ENCODE measurements at regions not wholly inside any gene's neighbourhood (a gene's known extent, or its start where the extent isn't known, plus 50 kb on each side); places are given as distances from the start of the nearest gene placed in this dataset.

DNA sequence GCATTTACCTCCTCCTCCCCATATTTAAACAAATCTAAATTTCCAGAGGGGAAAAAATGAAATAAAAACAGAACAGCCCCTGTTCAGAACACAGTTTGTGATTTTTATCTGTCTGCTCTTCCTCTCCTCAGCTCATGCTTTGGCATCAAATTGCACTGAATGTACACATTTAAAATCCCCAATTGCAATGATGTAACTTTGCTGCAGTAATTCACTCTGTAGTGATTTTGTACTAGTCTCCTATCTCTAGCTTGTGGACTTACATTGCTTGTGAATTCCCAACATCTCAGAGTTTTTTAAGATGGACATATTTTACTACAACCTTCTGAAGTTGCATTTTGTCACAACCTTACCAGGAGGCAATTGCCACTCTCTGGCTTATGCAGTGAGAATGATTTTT lies 81.6 kb upstream of the ROBO2 start:
- Histone ChIP-seq H3K36me3 (replicated peaks; ENCODE audit: insufficient read depth, low read length) (no peaks in the 10 kb centered on the region), H3K9me2 (replicated peaks; ENCODE audit: insufficient read depth, low read length) (no peaks in the 10 kb centered on the region), H3K27ac (ENCODE audit: low read length) (no peak overlapping the region), H3K4me1 (ENCODE audit: low read length) (no peaks in the 10 kb centered on the region), H3K4me2 (ENCODE audit: low read depth, low read length) (no peak overlapping the region), H3K79me2 (ENCODE audit: low read length) (no peaks in the 10 kb centered on the region), H3K27me3 (replicated peaks; ENCODE audit: insufficient read depth, low read length) (no peaks in the 10 kb centered on the region), H4K20me1 (ENCODE audit: insufficient read depth, low read length) (no peaks in the 10 kb centered on the region), H3K9me3 (replicated peaks; ENCODE audit: insufficient read depth, low read length) (no peaks in the 10 kb centered on the region), H2AFZ (ENCODE audit: low read length) (no peak overlapping the region), H3F3A (ENCODE audit: insufficient read depth, low read length) (no peaks in the 10 kb centered on the region), H3K9ac (ENCODE audit: low read length) (no peak overlapping the region), H3K4me3 (ENCODE audit: low read length) (no peak overlapping the region)
- DNase-seq: no peak
- TF ChIP-seq, protein P1, sequence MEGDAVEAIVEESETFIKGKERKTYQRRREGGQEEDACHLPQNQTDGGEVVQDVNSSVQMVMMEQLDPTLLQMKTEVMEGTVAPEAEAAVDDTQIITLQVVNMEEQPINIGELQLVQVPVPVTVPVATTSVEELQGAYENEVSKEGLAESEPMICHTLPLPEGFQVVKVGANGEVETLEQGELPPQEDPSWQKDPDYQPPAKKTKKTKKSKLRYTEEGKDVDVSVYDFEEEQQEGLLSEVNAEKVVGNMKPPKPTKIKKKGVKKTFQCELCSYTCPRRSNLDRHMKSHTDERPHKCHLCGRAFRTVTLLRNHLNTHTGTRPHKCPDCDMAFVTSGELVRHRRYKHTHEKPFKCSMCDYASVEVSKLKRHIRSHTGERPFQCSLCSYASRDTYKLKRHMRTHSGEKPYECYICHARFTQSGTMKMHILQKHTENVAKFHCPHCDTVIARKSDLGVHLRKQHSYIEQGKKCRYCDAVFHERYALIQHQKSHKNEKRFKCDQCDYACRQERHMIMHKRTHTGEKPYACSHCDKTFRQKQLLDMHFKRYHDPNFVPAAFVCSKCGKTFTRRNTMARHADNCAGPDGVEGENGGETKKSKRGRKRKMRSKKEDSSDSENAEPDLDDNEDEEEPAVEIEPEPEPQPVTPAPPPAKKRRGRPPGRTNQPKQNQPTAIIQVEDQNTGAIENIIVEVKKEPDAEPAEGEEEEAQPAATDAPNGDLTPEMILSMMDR (IDR thresholded peaks at IDR 0.05; ENCODE audit: low read length): no peak
- TF ChIP-seq EZH2phosphoT487 (IDR thresholded peaks at IDR 0.05; ENCODE audit: low read length): no peak
- no peak for TF ChIP-seq EZH2 (optimal IDR thresholded peaks at IDR 0.05; ENCODE audit: low read depth, low read length)

DNA sequence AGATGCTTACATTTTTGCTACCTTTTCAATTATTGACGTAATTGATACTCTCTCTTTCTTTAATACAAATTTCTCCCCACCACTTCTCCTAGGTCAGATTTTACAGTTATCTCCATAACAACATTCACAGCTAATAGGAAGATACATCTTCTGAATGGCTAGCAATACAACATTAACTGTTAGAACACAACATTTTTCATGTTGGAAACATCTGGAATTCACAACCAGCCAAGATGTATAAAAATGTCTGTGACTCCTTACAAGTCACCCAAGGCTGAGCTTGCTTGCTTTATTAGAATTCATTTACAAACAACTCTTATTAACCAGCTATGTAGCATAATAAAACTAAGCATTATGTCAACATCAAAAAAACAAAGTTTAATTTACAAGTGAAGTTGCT lies 81.0 kb upstream of the ROBO2 start:
- H3K27ac ChIP-seq (ENCODE audit: low read length): no peak overlapping the region
- no peak overlapping the region for H2AFZ ChIP-seq (ENCODE audit: low read length)
- no peaks in the 10 kb centered on the region for H3K9me2 ChIP-seq (replicated peaks; ENCODE audit: insufficient read depth, low read length)
- no peaks in the 10 kb centered on the region for H3K27me3 ChIP-seq (replicated peaks; ENCODE audit: insufficient read depth, low read length)
- no peaks in the 10 kb centered on the region for H4K20me1 ChIP-seq (ENCODE audit: insufficient read depth, low read length)
- no peak overlapping the region for H3K9ac ChIP-seq (ENCODE audit: low read length)
- H3K36me3 ChIP-seq (replicated peaks; ENCODE audit: insufficient read depth, low read length): no peaks in the 10 kb centered on the region
- TF ChIP-seq EZH2 (optimal IDR thresholded peaks at IDR 0.05; ENCODE audit: low read depth, low read length) (no peak), EZH2phosphoT487 (IDR thresholded peaks at IDR 0.05; ENCODE audit: low read length) (no peak)
- TF ChIP-seq, protein P1 (IDR thresholded peaks at IDR 0.05; ENCODE audit: low read length): no peak
- H3K9me3 ChIP-seq (replicated peaks; ENCODE audit: insufficient read depth, low read length): no peaks in the 10 kb centered on the region
- no peaks in the 10 kb centered on the region for H3F3A ChIP-seq (ENCODE audit: insufficient read depth, low read length)
- H3K79me2 ChIP-seq (ENCODE audit: low read length): no peaks in the 10 kb centered on the region
- no peak overlapping the region for H3K4me3 ChIP-seq (ENCODE audit: low read length)
- H3K4me2 ChIP-seq (ENCODE audit: low read depth, low read length): no peak overlapping the region
- no peak for DNase-seq
- H3K4me1 ChIP-seq (ENCODE audit: low read length): no peaks in the 10 kb centered on the region

DNA sequence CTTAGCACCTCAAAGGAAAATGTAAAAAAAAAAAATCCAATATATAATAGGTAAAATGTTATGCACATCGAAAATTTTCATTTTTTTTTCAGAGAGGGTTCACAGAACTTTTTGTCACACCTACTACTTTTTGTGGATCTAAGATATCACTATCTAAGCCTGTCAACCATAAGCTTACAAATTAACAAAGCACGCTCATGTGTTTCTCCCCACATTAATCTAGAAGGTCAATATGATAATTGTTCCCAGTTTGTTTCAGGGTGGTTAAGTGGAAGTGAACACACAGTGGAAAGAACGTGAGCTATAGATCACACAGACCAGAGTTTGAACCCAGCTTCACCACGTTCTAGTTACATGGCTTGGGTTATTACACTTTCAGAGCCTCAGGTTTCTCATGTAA lies 78.6 kb upstream of the ROBO2 start:
- TF ChIP-seq EZH2phosphoT487 (IDR thresholded peaks at IDR 0.05; ENCODE audit: low read length) (no peak), EZH2 (optimal IDR thresholded peaks at IDR 0.05; ENCODE audit: low read depth, low read length) (no peak)
- TF ChIP-seq, protein P1 (IDR thresholded peaks at IDR 0.05; ENCODE audit: low read length): no peak
- no peak for DNase-seq
- no peak overlapping the region for H3K9ac ChIP-seq (ENCODE audit: low read length)
- H3K27ac ChIP-seq (ENCODE audit: low read length): no peak overlapping the region
- no peaks in the 10 kb centered on the region for H3K27me3 ChIP-seq (replicated peaks; ENCODE audit: insufficient read depth, low read length)
- H3K79me2 ChIP-seq (ENCODE audit: low read length): no peaks in the 10 kb centered on the region
- H3K9me3 ChIP-seq (replicated peaks; ENCODE audit: insufficient read depth, low read length): no peaks in the 10 kb centered on the region
- H3K36me3 ChIP-seq (replicated peaks; ENCODE audit: insufficient read depth, low read length): no peaks in the 10 kb centered on the region
- no peak overlapping the region for H3K4me3 ChIP-seq (ENCODE audit: low read length)
- H3F3A ChIP-seq (ENCODE audit: insufficient read depth, low read length): no peaks in the 10 kb centered on the region
- H3K9me2 ChIP-seq (replicated peaks; ENCODE audit: insufficient read depth, low read length): no peaks in the 10 kb centered on the region
- H4K20me1 ChIP-seq (ENCODE audit: insufficient read depth, low read length): no peaks in the 10 kb centered on the region
- H2AFZ ChIP-seq (ENCODE audit: low read length): no peak overlapping the region
- H3K4me2 ChIP-seq (ENCODE audit: low read depth, low read length): no peak overlapping the region
- H3K4me1 ChIP-seq (ENCODE audit: low read length): no peaks in the 10 kb centered on the region
